ENCODE measurements at regions not wholly inside any gene's neighbourhood (a gene's known extent, or its start where the extent isn't known, plus 50 kb on each side); places are given as distances from the start of the nearest gene placed in this dataset.

DNA sequence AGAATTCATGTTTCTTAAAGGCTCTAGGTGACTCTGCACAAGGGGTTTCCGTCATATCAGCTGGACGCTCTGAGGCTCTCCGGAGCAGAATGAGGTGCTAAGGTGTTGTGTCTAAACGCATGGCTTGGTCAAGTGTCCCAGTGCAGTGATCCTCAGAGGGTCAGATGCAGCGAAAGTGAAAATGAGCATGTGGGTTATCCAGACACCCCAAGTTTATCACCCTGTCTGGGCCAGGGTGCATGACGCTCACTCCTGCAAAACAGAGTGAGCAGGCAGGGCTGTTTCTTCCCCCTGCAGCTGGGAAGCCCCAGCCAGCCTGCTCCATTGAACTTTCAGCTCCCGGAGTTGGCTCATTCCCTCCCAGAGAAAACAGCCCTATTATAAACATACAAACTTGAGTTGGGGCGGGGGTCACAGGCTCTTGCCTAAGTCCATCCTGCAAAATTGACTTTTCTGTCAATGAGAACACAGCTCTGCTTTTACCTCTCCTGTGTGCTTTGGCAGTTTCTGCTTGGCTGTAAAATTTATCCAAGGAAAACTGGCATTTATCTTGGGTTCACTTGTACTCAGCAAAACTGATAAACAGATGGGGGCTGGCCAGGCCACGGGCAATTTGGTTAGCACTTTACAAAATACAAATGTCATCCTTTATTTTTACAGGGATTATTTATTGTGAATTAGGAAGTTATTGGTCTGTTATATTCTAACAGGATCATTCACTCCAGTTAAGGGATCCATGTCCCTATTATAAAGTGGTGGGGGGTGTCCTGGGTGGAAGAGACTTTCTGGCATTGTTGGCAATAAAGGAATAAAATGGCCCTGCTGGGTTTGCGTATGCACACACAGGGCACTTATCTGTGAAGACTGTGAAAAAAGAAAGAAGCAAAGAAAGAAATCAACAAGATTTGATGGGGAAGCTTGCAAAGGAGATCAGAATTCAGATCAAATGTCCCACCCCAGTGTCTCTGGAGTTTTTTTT is 154.9 kb downstream of the FOXA2 start (continued):
- TF ChIP-seq, protein P1, sequence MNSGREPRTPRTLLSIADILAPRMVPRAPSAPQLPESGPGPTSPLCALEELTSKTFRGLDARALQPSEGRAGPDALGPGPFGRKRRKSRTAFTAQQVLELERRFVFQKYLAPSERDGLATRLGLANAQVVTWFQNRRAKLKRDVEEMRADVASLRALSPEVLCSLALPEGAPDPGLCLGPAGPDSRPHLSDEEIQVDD (CRISPR knock-in tag; IDR thresholded peaks at IDR 0.05; ENCODE audit: borderline replicate concordance), result 0 out of 2 replicates have a peak, but pooled peaks have one; percentile 54
- TF ChIP-seq, protein P2, sequence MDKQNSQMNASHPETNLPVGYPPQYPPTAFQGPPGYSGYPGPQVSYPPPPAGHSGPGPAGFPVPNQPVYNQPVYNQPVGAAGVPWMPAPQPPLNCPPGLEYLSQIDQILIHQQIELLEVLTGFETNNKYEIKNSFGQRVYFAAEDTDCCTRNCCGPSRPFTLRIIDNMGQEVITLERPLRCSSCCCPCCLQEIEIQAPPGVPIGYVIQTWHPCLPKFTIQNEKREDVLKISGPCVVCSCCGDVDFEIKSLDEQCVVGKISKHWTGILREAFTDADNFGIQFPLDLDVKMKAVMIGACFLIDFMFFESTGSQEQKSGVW (CRISPR knock-in tag; IDR thresholded peaks at IDR 0.05; ENCODE audit: borderline replicate concordance), result no peak
- TF ChIP-seq GATA4 (IDR thresholded peaks at IDR 0.05; ENCODE audit: borderline replicate concordance, low read depth), result peak; percentile 36; the same call in 1 of the 2 replicates
- no peak for TF ChIP-seq SNRNP70 (IDR thresholded peaks at IDR 0.05; ENCODE audit: low read depth, low read length)
- TF ChIP-seq BRCA1 (CRISPR knock-in tag; IDR thresholded peaks at IDR 0.05), result peak; percentile 98
- TF ChIP-seq, protein P3, sequence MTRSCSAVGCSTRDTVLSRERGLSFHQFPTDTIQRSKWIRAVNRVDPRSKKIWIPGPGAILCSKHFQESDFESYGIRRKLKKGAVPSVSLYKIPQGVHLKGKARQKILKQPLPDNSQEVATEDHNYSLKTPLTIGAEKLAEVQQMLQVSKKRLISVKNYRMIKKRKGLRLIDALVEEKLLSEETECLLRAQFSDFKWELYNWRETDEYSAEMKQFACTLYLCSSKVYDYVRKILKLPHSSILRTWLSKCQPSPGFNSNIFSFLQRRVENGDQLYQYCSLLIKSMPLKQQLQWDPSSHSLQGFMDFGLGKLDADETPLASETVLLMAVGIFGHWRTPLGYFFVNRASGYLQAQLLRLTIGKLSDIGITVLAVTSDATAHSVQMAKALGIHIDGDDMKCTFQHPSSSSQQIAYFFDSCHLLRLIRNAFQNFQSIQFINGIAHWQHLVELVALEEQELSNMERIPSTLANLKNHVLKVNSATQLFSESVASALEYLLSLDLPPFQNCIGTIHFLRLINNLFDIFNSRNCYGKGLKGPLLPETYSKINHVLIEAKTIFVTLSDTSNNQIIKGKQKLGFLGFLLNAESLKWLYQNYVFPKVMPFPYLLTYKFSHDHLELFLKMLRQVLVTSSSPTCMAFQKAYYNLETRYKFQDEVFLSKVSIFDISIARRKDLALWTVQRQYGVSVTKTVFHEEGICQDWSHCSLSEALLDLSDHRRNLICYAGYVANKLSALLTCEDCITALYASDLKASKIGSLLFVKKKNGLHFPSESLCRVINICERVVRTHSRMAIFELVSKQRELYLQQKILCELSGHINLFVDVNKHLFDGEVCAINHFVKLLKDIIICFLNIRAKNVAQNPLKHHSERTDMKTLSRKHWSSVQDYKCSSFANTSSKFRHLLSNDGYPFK (CRISPR knock-in tag; IDR thresholded peaks at IDR 0.05; ENCODE audit: borderline replicate concordance), result no peak; the same call in 1 of the 2 replicates
- TF ChIP-seq ZNF878 (CRISPR knock-in tag; IDR thresholded peaks at IDR 0.05), result peak; percentile 59
- peak; percentile 99 for TF ChIP-seq ZNF292 (CRISPR knock-in tag; IDR thresholded peaks at IDR 0.05; ENCODE audit: borderline replicate concordance, low read depth)
- TF ChIP-seq ZFP36L2 (CRISPR knock-in tag; IDR thresholded peaks at IDR 0.05), result no peak
- TF ChIP-seq ZFP37 (CRISPR knock-in tag; IDR thresholded peaks at IDR 0.05; ENCODE audit: borderline replicate concordance), result peak; percentile 84; the same call in 1 of the 2 replicates
- no peak for TF ChIP-seq ZNF530 (CRISPR knock-in tag; IDR thresholded peaks at IDR 0.05; ENCODE audit: low read depth)
- 0 out of 2 replicates have a peak, but pooled peaks have one; percentile 77 for TF ChIP-seq TBP (CRISPR knock-in tag; IDR thresholded peaks at IDR 0.05)
- TF ChIP-seq, protein P4, sequence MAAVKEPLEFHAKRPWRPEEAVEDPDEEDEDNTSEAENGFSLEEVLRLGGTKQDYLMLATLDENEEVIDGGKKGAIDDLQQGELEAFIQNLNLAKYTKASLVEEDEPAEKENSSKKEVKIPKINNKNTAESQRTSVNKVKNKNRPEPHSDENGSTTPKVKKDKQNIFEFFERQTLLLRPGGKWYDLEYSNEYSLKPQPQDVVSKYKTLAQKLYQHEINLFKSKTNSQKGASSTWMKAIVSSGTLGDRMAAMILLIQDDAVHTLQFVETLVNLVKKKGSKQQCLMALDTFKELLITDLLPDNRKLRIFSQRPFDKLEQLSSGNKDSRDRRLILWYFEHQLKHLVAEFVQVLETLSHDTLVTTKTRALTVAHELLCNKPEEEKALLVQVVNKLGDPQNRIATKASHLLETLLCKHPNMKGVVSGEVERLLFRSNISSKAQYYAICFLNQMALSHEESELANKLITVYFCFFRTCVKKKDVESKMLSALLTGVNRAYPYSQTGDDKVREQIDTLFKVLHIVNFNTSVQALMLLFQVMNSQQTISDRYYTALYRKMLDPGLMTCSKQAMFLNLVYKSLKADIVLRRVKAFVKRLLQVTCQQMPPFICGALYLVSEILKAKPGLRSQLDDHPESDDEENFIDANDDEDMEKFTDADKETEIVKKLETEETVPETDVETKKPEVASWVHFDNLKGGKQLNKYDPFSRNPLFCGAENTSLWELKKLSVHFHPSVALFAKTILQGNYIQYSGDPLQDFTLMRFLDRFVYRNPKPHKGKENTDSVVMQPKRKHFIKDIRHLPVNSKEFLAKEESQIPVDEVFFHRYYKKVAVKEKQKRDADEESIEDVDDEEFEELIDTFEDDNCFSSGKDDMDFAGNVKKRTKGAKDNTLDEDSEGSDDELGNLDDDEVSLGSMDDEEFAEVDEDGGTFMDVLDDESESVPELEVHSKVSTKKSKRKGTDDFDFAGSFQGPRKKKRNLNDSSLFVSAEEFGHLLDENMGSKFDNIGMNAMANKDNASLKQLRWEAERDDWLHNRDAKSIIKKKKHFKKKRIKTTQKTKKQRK (IDR thresholded peaks at IDR 0.05; ENCODE audit: low read length), result no peak
- TF ChIP-seq, protein P5, sequence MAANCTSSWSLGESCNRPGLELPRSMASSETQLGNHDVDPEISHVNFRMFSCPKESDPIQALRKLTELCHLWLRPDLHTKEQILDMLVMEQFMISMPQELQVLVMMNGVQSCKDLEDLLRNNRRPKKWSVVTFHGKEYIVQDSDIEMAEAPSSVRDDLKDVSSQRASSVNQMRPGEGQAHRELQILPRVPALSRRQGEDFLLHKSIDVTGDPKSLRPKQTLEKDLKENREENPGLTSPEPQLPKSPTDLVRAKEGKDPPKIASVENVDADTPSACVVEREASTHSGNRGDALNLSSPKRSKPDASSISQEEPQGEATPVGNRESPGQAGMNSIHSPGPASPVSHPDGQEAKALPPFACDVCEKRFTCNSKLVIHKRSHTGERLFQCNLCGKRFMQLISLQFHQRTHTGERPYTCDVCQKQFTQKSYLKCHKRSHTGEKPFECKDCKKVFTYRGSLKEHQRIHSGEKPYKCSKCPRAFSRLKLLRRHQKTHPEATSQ (CRISPR knock-in tag; IDR thresholded peaks at IDR 0.05; ENCODE audit: borderline replicate concordance), result no peak
- TF ChIP-seq, protein P6, sequence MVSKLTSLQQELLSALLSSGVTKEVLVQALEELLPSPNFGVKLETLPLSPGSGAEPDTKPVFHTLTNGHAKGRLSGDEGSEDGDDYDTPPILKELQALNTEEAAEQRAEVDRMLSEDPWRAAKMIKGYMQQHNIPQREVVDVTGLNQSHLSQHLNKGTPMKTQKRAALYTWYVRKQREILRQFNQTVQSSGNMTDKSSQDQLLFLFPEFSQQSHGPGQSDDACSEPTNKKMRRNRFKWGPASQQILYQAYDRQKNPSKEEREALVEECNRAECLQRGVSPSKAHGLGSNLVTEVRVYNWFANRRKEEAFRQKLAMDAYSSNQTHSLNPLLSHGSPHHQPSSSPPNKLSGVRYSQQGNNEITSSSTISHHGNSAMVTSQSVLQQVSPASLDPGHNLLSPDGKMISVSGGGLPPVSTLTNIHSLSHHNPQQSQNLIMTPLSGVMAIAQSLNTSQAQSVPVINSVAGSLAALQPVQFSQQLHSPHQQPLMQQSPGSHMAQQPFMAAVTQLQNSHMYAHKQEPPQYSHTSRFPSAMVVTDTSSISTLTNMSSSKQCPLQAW (CRISPR knock-in tag; IDR thresholded peaks at IDR 0.05), result peak; percentile 98
- TF ChIP-seq NFYB (CRISPR knock-in tag; IDR thresholded peaks at IDR 0.05), result no peak
- TF ChIP-seq ZNF619 (CRISPR knock-in tag; IDR thresholded peaks at IDR 0.05), result no peak

Measured in HepG2 (cell line).